ENCODE measurements at regions not wholly inside any gene's neighbourhood (a gene's known extent, or its start where the extent isn't known, plus 50 kb on each side); places are given as distances from the start of the nearest gene placed in this dataset.

DNA sequence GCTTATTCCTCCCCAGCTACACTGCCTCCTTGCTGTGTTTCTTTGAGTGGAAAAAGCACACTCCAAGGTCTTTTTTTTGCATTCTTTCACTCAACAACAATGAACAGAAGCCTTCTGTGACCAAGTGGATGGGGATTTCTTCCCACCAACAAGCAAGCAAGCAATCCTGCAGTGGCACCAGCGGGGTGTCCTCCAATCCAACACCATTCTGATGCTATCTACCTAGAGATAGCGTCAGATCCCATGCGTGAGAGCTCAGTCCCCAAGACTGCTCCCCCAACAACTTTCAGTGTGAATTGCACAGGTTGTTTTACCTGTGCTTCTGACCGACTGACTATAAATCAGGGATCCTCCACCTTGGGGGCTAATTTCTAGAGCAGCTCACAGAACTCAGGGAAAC lies 311.0 kb upstream of the PODXL start:
- H3K79me2 ChIP-seq (ENCODE audit: low read depth): no peaks in the 10 kb centered on the region
- no peak overlapping the region for H3K4me2 ChIP-seq
- no peak for TF ChIP-seq EZH2 (IDR thresholded peaks at IDR 0.05; ENCODE audit: low read depth)
- TF ChIP-seq, protein P1, sequence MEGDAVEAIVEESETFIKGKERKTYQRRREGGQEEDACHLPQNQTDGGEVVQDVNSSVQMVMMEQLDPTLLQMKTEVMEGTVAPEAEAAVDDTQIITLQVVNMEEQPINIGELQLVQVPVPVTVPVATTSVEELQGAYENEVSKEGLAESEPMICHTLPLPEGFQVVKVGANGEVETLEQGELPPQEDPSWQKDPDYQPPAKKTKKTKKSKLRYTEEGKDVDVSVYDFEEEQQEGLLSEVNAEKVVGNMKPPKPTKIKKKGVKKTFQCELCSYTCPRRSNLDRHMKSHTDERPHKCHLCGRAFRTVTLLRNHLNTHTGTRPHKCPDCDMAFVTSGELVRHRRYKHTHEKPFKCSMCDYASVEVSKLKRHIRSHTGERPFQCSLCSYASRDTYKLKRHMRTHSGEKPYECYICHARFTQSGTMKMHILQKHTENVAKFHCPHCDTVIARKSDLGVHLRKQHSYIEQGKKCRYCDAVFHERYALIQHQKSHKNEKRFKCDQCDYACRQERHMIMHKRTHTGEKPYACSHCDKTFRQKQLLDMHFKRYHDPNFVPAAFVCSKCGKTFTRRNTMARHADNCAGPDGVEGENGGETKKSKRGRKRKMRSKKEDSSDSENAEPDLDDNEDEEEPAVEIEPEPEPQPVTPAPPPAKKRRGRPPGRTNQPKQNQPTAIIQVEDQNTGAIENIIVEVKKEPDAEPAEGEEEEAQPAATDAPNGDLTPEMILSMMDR (conservative IDR thresholded peaks at IDR 0.05): no peak
- H3K4me3 ChIP-seq: no peak overlapping the region
- no peaks in the 10 kb centered on the region for H3K4me1 ChIP-seq (replicated peaks; ENCODE audit: insufficient read depth)
- no peaks in the 10 kb centered on the region for H3K9me2 ChIP-seq (ENCODE audit: insufficient read depth)
- H3K36me3 ChIP-seq (ENCODE audit: low read depth): no peaks in the 10 kb centered on the region
- peaks cover 53% of the 10 kb centered on the region; the same call in 1 of the 2 replicates for H3K27me3 ChIP-seq (ENCODE audit: insufficient read depth, low read depth)
- no peaks in the 10 kb centered on the region for H4K20me1 ChIP-seq (ENCODE audit: insufficient read depth)
- no TSS peak for BruUV-seq (replicated peaks)
- intact Hi-C loops (cut with micrococcal nuclease; ENCODE audit: unreplicated experiment): no loop called here
- H3K9me3 ChIP-seq (ENCODE audit: insufficient read depth, low read depth): no peaks in the 10 kb centered on the region
- ChIA-PET POLR2A (ENCODE audit: unreplicated experiment) (no interaction called here), CTCF (no interaction called here)
- DNase-seq: no peak
- H3K27ac ChIP-seq: no peak overlapping the region
- H2AFZ ChIP-seq: no peak overlapping the region
- H3F3A ChIP-seq (ENCODE audit: insufficient read depth, low read depth): no peaks in the 10 kb centered on the region

DNA sequence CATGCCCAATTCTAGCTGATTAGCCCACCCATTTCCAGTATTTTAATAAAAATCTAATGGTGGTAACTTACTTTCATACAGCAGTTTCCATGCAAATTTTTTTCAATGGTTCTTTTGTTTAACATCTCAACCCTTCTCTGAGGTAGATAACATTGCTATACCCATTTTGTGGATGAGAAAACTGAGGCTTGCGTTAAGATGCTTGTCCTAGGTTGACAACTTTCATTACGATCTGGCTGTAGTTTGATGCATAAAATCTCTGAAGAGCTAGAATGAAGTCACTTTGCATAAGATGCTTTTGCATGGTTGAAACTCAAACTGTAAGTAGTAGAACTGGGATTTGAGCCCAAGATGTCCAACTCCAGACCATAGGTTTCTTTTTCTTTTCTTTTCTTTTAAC lies 309.5 kb upstream of the PODXL start:
- intact Hi-C loops (cut with micrococcal nuclease; ENCODE audit: unreplicated experiment): no loop called here
- Histone ChIP-seq H3K4me3 (no peak overlapping the region), H3K4me1 (replicated peaks; ENCODE audit: insufficient read depth) (no peaks in the 10 kb centered on the region), H3K27ac (no peak overlapping the region), H3F3A (ENCODE audit: insufficient read depth, low read depth) (no peaks in the 10 kb centered on the region), H3K36me3 (ENCODE audit: low read depth) (no peaks in the 10 kb centered on the region), H3K9me2 (ENCODE audit: insufficient read depth) (no peaks in the 10 kb centered on the region), H2AFZ (no peak overlapping the region), H3K79me2 (ENCODE audit: low read depth) (no peaks in the 10 kb centered on the region), H4K20me1 (ENCODE audit: insufficient read depth) (no peaks in the 10 kb centered on the region), H3K4me2 (no peak overlapping the region), H3K27me3 (ENCODE audit: insufficient read depth, low read depth) (peaks cover 57% of the 10 kb centered on the region; the same call in 1 of the 2 replicates), H3K9me3 (ENCODE audit: insufficient read depth, low read depth) (no peaks in the 10 kb centered on the region)
- POLR2A ChIA-PET (ENCODE audit: unreplicated experiment): no interaction called here
- TF ChIP-seq EZH2 (IDR thresholded peaks at IDR 0.05; ENCODE audit: low read depth): no peak
- TF ChIP-seq, protein P1 (conservative IDR thresholded peaks at IDR 0.05): no peak
- DNase-seq: no peak
- no TSS peak for BruUV-seq (replicated peaks)
- CTCF ChIA-PET: no interaction called here

DNA sequence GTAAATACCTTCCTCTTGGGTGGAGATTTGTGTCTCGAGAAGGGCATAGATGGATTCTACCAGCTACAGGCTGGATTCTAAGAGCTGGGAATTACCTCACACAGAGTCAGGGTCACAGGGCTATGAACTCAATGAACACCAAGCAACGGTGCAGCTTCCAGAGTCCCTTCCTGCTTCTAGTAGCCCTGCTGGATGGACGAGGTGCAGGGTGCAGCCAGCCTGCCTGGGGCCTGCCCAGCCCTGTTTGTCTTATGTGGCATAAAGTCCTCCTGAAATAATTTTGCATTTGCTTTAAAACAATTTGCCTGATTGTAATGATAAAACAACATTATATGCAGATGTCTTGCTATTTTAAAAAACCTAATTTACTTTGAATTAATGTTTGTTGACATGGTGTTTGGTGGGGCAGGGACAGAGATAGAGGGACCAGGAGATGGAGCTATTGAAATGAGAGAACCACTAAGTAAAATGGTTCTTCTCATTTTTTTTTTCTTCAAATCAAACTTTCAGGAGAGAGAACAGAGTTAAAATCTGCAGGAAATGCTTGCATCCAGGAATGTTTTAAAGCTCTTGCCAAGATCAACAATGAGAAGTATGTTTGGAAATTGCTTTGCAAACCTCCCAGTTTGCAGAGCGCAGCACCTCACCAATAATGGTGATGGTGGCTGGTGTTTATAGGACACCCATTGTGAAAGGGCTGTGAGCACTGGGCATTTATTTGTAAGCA lies 305.4 kb upstream of the PODXL start:
- no peaks in the 10 kb centered on the region for H3K9me2 ChIP-seq (ENCODE audit: insufficient read depth)
- H3K4me1 ChIP-seq (replicated peaks; ENCODE audit: insufficient read depth): no peaks in the 10 kb centered on the region
- peak in 1 of 2 experiments; percentile 12 for DNase-seq
- H3K36me3 ChIP-seq (ENCODE audit: low read depth): no peaks in the 10 kb centered on the region
- no TSS peak for BruUV-seq (replicated peaks)
- no peak overlapping the region for H2AFZ ChIP-seq
- no peak for TF ChIP-seq EZH2 (IDR thresholded peaks at IDR 0.05; ENCODE audit: low read depth)
- TF ChIP-seq, protein P1 (conservative IDR thresholded peaks at IDR 0.05): no peak
- H3K4me3 ChIP-seq: no peak overlapping the region
- no peaks in the 10 kb centered on the region for H3F3A ChIP-seq (ENCODE audit: insufficient read depth, low read depth)
- POLR2A ChIA-PET (ENCODE audit: unreplicated experiment): no interaction called here
- no peaks in the 10 kb centered on the region for H4K20me1 ChIP-seq (ENCODE audit: insufficient read depth)
- H3K27ac ChIP-seq: no peak overlapping the region
- CTCF ChIA-PET: no interaction called here
- intact Hi-C loops (cut with micrococcal nuclease; ENCODE audit: unreplicated experiment): loop anchor here (5.0 kb wide), 1 partner anchor 456 kb away; no protein-coding TSS in a partner anchor
- H3K4me2 ChIP-seq: no peak overlapping the region
- H3K9me3 ChIP-seq (ENCODE audit: insufficient read depth, low read depth): no peaks in the 10 kb centered on the region
- H3K79me2 ChIP-seq (ENCODE audit: low read depth): no peaks in the 10 kb centered on the region
- peaks cover 55% of the 10 kb centered on the region; the same call in 1 of the 2 replicates for H3K27me3 ChIP-seq (ENCODE audit: insufficient read depth, low read depth)
